ENCODE measurements at regions not wholly inside any gene's neighbourhood (a gene's known extent, or its start where the extent isn't known, plus 50 kb on each side); places are given as distances from the start of the nearest gene placed in this dataset.
A peak's percentile ranks its signal among the peaks of the same experiment; 100 is the strongest.

DNA sequence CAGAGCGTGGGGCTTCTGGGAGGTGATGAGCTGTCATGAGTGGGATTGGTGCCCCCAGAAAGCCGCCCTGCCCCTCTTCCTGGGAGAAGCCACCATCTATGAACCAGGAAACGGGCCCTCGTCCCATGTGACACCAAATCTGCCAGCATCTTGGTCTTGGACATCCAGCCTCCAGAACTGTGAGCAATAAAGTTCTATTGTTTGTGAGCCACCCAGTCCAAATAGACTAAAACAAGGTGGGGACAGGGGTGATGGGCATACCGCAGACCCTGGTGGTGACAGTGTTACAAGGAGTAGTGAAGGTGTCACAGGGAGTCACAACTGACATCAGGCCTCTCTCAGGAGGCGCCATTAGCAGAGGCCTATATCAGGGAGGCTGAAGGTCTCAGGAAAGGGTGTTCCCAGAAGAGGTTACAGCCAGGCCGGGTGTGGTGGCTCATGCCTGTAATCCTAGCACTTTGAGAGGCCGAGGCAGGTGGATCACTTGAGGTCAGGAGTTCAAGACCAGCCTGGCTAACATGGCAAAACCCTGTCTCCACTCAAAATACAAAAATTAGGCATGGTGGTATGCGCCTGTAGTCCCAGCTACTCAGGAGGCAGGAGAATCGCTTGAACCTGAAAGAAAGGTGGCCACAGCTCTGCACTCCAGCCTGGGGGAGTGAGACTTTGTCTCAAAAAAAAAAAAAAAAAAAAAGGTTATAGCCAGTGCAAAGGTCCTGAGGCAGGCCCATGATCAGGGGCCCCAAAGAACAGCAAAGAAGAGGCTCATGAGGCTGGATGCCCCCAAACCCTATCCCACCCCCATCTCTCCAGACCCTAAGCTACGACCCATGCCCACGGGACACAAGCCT, 53.0 kb downstream of the NCOR2 start:
- H3K4me3 ChIP-seq, result no peak overlapping the region
- no peaks in the 10 kb centered on the region for H3K9me3 ChIP-seq
- WGBS, result 91% methylated on average over 12 of the region's 12 CpGs
- H3K27ac ChIP-seq (replicated peaks in 1 of 4), result peak overlapping the region; percentile 83 to 98 (median 92)
- H3K27me3 ChIP-seq, result no peaks in the 10 kb centered on the region
- TF ChIP-seq EP300 (IDR thresholded peaks at IDR 0.05), result no peak
- H3K36me3 ChIP-seq, result peaks cover 0 to 11% (median 0%) of the 10 kb centered on the region in 4 donors
- DNase-seq (ENCODE audit: extremely low spot score), result no peak
- intact Hi-C loops (cut with DNase I), result loop anchor here (5.0 to 10.0 kb wide), 2 partner anchors 132 to 250 kb away; no protein-coding TSS in a partner anchor
- H3K4me1 ChIP-seq, result peaks cover 91 to 100% (median 99%) of the 10 kb centered on the region in 4 donors

DNA sequence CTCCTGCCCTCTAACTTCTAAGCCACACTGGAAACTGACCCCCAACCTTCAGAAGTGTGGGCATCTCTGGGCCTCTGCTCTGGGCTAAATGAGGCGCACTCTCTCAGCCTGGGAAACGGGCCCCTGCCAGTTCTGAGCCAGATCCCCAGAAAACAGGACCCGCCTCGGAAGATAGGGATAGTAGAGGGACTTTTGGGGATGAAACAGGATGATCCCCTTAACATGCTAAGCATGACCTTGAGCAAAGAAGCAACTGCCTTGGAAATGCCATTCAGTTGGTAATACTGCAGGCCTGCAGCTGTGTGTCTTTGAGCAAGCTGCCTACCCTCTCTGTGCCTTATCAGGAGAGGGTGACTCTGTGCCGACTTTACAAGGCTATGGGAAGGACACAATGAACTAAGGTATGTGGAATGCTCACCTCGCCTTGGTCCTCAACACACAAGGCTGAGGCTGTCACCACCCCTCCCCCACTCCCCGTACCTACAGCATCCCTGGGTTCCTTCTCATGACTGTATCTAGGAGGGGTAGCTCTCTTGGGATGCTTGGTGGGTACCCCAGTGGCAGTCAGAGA, 54.0 kb downstream of the NCOR2 start:
- DNase-seq (ENCODE audit: extremely low spot score), result no peak
- H3K36me3 ChIP-seq, result peaks cover 0 to 11% (median 0%) of the 10 kb centered on the region in 4 donors
- intact Hi-C loops (cut with DNase I), result loop anchor here (5.0 to 10.0 kb wide), 2 partner anchors 131 to 251 kb away; no protein-coding TSS in a partner anchor
- H3K4me1 ChIP-seq, result peaks cover 93 to 100% (median 100%) of the 10 kb centered on the region in 4 donors
- WGBS, result 57% methylated on average over 7 of the region's 7 CpGs
- no peaks in the 10 kb centered on the region for H3K27me3 ChIP-seq
- TF ChIP-seq EP300 (IDR thresholded peaks at IDR 0.05), result no peak
- TF ChIP-seq, protein P1, sequence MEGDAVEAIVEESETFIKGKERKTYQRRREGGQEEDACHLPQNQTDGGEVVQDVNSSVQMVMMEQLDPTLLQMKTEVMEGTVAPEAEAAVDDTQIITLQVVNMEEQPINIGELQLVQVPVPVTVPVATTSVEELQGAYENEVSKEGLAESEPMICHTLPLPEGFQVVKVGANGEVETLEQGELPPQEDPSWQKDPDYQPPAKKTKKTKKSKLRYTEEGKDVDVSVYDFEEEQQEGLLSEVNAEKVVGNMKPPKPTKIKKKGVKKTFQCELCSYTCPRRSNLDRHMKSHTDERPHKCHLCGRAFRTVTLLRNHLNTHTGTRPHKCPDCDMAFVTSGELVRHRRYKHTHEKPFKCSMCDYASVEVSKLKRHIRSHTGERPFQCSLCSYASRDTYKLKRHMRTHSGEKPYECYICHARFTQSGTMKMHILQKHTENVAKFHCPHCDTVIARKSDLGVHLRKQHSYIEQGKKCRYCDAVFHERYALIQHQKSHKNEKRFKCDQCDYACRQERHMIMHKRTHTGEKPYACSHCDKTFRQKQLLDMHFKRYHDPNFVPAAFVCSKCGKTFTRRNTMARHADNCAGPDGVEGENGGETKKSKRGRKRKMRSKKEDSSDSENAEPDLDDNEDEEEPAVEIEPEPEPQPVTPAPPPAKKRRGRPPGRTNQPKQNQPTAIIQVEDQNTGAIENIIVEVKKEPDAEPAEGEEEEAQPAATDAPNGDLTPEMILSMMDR (IDR thresholded peaks at IDR 0.05), result no peak
- TF ChIP-seq POLR2A (IDR thresholded peaks at IDR 0.05; ENCODE audit: low read depth), result no peak
- TF ChIP-seq POLR2AphosphoS5 (IDR thresholded peaks at IDR 0.05), result no peak
- no peaks in the 10 kb centered on the region for H3K9me3 ChIP-seq
- peak overlapping the region in 3 of 4 donors; percentile 2 to 10 (median 7) for H3K4me3 ChIP-seq
- H3K27ac ChIP-seq (replicated peaks in 1 of 4), result peak overlapping the region; percentile 83 to 98 (median 92)

DNA sequence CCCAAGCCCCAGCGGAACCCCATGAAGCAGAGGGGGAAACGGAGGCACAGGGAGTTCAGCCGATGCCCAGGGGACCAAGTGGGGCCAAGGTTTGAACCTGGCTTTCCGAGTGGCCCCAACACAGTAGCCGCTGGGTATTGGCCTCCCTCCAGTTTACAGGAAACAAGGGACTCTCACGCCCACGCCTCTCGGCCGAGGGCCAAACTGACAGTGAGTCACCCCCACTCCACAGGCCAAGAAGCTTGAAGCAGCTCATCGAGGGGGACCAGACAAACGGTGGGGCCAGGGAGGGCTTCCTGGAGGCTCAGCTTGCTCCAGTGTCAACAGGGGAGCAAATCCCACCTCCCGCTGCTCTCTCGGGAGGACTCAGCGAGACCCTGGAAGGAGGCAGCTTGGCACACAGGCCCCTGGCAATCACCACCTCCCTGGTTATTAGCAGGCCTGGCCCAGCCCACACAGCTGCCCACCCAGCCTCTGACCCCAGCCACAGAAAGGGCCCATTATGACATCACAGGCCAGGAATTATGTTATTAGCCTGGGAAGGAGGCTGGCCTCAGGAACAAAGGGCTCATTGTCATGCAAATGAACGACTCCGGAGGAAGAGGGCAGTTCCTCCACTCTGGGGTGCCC, 54.6 kb downstream of the NCOR2 start:
- Histone ChIP-seq H3K4me3 (peak overlapping the region in 3 of 4 donors; percentile 2 to 10 (median 7)), H3K27me3 (no peaks in the 10 kb centered on the region), H3K36me3 (peaks cover 0 to 11% (median 0%) of the 10 kb centered on the region in 4 donors), H3K27ac (replicated peaks in 1 of 4) (peak overlapping the region; percentile 83 to 98 (median 92)), H3K9me3 (no peaks in the 10 kb centered on the region), H3K4me1 (peaks cover 94 to 100% (median 100%) of the 10 kb centered on the region in 4 donors)
- WGBS, result 33% methylated on average over 3 of the region's 16 CpGs
- intact Hi-C loops (cut with DNase I), result loop anchor here (5.0 to 10.0 kb wide), 2 partner anchors 130 to 252 kb away; no protein-coding TSS in a partner anchor
- peak; percentile 97 for DNase-seq (ENCODE audit: extremely low spot score)
- TF ChIP-seq EP300 (IDR thresholded peaks at IDR 0.05) (no peak), POLR2AphosphoS5 (IDR thresholded peaks at IDR 0.05) (peak in 1 of 2 donors; percentile 36)

- DNase-seq (ENCODE audit: extremely low spot score), result no peak
- Histone ChIP-seq H3K27ac (replicated peaks in 1 of 4) (peak overlapping the region; percentile 79 to 98 (median 84)), H3K36me3 (peaks cover 0 to 11% (median 0%) of the 10 kb centered on the region in 4 donors), H3K4me1 (peaks cover 94 to 100% (median 100%) of the 10 kb centered on the region in 4 donors), H3K9me3 (no peaks in the 10 kb centered on the region), H3K27me3 (no peaks in the 10 kb centered on the region), H3K4me3 (no peak overlapping the region)
- no peak for TF ChIP-seq EP300 (IDR thresholded peaks at IDR 0.05)
- TF ChIP-seq, protein P1 (IDR thresholded peaks at IDR 0.05), result no peak
- TF ChIP-seq POLR2A (IDR thresholded peaks at IDR 0.05; ENCODE audit: low read depth), result no peak
- no peak for TF ChIP-seq POLR2AphosphoS5 (IDR thresholded peaks at IDR 0.05)
- intact Hi-C loops (cut with DNase I), result loop anchor here (5.0 to 10.0 kb wide), 2 partner anchors 129 to 253 kb away; no protein-coding TSS in a partner anchor
- 86% methylated on average over 15 of the region's 23 CpGs for WGBS
These were observed 56.0 kb downstream of the NCOR2 start for GRCh38 chr12:124511259-124511985.

GRCh38 chr12:124510301-124510970, 57.0 kb downstream of the NCOR2 start:
- H3K36me3 ChIP-seq, result peaks cover 0 to 11% (median 0%) of the 10 kb centered on the region in 4 donors
- H3K9me3 ChIP-seq, result no peaks in the 10 kb centered on the region
- 87% methylated on average over 14 of the region's 17 CpGs for WGBS
- H3K4me3 ChIP-seq, result no peak overlapping the region
- no peaks in the 10 kb centered on the region for H3K27me3 ChIP-seq
- TF ChIP-seq POLR2A (IDR thresholded peaks at IDR 0.05; ENCODE audit: low read depth) (no peak), EP300 (IDR thresholded peaks at IDR 0.05) (no peak), POLR2AphosphoS5 (IDR thresholded peaks at IDR 0.05) (no peak)
- TF ChIP-seq, protein P1 (IDR thresholded peaks at IDR 0.05), result no peak
- no peak for DNase-seq (ENCODE audit: extremely low spot score)
- peak overlapping the region; percentile 79 to 98 (median 84) for H3K27ac ChIP-seq (replicated peaks in 1 of 4)
- intact Hi-C loops (cut with DNase I), result loop anchor here (5.0 to 10.0 kb wide), 2 partner anchors 128 to 254 kb away; no protein-coding TSS in a partner anchor
- peaks cover 94 to 100% (median 100%) of the 10 kb centered on the region in 4 donors for H3K4me1 ChIP-seq
